ENCODE measurements at regions not wholly inside any gene's neighbourhood (a gene's known extent, or its start where the extent isn't known, plus 50 kb on each side); places are given as distances from the start of the nearest gene placed in this dataset.
"Not testable (repeated sequence)": the region's sequence is repeated elsewhere in the genome, so short reads cannot be mapped to it uniquely, and the experiment has no call there.

DNA sequence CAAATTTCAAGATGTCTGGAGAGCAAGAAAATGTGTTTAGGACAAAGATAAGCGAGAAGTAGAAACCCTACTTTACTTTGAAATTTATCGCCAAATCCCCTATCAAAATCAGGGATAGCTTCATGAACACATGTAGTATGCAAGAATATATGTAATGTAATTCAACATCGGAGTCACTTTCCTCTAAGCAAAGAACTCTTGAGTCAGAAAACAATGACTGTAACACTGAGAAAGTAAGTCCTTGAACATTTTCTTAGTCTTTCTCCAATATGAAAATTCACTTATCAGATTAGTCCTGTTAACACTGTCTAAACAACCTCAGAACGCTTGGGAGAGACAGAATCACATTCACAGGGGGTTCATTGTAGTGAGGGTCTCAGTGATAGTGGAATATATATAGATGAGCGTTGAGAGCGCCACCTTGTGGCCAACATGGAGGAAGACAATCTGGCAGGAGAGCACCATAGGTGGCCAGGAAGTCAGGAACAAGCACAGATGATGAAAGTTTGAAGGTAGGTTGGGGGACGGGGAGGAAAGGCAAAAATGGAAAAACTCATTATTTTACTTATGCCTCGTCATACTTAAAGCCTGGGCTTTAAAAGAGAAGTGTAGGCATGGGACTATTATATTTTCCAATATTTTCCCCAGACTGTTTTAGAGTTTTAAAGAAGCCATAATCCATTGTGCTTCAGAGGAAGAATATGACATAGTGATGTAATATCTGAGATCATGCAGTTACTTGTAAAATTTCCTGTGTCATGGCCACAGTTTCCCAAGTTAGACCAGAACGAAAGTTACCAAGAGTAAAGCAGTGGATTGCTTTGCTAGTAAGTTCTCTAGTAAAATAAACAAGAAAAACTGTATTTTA lies 115.5 kb upstream of the GNAI1 start:
- peak; percentile 30 for DNase-seq

DNA sequence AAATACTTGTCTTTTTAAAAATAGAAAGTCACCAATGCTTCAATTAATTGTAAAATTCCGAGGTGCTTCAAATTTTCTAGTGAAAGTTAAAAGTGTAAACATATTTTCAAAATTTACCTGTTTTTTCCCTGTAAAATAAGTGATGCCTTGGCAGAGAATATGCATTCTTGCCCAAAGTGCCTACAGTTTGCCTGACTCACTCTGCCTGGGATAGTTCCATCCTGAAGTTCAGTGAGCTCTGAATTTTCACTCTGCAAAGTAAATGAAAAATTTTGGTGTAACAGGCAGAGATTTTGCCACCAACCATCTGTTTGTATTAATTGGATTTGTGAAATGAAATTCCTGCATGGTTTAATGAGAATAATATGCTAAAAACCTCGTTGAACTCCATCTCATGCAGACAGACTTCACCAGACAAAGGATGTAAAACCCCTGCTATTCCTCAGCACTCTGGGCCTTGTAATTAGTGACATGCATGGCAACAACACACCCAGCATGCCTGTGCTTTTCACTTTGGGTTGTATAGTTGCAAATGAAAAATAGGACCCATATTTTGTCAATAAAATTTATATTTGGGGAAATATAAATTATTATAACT lies 117.4 kb upstream of the GNAI1 start:
- no peak for DNase-seq

DNA sequence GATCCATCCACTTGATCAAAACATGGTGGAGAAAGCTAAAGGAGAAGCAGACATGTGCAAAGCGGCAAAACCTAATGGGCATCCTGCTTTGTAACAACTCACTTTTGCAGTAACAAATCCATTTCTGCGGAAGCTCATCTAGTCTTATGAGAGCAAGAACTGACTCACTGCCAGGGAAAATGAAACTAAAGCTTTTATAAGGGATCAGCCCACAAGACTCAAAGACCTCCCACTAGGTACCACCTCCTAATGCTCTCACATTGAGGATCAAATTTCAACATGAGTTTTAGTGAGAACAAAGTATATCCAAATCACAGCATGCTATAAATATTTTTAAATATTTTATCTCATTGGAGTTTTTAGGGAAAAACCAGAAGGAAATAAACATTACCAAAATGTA lies 120.1 kb upstream of the GNAI1 start:
- no peak for DNase-seq

DNA sequence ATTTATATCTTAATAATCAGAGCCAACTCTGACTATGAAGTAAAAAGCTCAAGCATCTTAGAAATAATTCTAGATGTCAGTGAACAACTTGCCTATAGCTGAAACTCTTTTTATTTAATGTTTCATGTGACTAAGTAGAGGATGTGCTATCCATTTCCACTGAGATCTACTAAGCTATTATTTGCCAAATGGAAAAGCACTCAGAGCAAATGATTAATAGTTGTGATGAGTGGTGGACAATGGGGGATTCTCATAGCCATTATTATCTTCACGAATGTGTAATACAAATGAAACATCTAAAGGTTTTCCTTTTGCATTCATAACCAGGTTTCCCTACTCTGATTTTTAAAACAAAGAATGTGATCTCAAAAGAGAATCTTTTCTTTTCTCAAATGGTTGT lies 126.6 kb upstream of the GNAI1 start:
- DNase-seq: peak; percentile 4

DNA sequence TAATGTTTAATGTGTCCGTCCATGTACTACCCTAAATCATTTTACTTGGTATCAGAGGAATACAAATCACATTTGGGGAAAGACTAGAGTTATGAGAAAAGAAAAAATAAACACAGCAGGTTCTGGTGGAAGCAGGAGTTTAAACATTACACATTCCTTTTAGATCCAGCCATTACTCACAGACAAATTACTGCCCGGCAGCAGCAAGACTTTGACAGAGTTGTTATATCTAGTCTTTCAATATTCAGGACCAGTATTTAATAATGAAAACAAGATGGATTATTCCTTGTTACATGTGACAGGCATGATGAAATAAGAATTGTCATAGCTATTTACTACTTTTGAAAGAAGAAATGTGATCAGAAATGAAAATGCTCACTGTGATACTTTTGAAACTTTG lies 131.8 kb upstream of the GNAI1 start:
- DNase-seq: no peak

DNA sequence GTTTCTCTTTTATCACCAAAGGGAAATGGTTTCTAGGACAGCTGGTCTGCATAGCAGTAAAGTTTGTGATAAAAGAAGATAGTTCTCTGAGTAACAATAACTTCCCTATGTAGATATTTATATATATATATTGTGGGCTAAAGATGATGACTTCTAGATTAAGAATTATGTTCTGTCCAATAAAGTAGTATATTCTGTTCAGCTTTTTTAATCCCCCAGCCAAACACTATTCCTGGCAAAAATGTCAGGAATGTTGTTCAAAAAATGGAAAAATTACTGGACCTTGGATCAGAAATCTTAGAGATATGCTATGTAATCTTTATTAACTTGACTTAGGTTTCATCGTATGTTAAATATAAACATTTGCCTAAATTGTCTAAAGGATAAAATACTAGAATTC lies 136.3 kb upstream of the GNAI1 start:
- no peak for DNase-seq

DNA sequence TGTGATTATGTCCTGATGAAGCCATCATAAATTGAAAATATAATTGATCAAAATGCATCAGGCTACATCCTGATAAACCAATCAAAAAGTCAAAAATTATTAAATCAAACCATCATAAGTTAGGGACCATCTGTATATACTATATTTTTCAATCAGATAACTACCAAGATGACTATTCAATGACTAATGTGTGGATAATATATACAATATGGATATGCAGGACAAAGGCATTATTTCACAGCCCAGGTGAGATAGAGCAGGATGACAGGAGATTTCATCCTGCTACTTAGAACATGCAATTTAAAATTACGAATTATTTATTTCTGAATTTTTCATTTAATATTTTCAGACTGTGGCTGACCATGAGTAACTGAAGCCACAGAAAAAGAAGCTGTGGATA lies 137.3 kb upstream of the GNAI1 start:
- no peak for DNase-seq

DNA sequence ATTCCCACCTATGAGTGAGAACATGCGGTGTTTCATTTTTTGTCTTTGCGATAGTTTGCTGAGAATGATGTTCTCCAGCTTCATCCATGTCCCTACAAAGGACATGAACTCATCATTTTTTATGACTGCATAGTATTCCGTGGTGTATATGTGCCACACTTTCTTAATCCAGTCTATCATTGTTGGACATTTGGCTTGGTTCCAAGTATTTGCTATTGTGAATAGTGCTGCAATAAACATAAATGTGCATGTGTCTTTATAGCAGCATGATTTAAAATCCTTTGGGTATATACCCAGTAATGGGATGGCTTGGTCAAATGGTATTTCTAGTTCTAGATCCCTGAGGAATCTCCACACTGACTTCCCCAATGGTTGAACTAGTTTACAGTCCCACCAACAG lies 138.9 kb upstream of the GNAI1 start:
- DNase-seq: not testable (repeated sequence)

DNA sequence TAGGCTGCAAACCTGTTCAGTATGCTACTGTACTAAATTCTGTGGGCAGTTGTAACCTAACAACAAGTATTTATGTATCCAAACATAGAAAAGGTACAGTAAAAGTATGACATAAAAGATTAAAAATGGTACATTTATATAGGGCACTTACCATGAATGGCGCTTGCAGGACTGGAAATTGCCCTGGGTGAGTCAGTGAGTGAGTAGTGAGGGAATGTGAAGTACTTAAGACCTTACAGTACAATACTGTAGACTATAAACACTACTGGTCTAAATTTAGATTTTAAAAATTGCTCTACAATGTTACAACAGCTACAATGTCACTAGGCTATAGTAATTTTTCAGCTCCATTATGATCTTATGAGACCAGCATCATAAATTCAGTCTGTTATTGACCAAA lies 146.0 kb upstream of the GNAI1 start:
- DNase-seq: no peak

DNA sequence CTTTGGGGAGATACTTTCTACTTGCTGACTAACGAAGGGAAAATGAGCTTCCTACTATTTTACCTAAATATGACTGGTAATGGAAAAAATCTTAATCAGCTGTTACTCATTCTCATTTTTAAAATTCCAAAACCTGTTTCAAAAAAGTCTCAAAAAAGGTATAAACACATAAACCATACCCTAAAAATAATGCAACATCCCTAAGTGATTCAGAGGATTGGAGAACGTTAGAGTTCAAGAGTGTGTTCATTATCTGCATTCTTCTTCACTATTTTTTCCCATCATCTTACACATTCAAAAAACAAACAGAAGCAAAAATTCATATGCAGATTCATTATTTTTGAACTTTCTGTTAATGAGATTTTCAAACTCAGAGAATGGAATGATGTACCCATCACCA lies 150.4 kb upstream of the GNAI1 start:
- DNase-seq: no peak

DNA sequence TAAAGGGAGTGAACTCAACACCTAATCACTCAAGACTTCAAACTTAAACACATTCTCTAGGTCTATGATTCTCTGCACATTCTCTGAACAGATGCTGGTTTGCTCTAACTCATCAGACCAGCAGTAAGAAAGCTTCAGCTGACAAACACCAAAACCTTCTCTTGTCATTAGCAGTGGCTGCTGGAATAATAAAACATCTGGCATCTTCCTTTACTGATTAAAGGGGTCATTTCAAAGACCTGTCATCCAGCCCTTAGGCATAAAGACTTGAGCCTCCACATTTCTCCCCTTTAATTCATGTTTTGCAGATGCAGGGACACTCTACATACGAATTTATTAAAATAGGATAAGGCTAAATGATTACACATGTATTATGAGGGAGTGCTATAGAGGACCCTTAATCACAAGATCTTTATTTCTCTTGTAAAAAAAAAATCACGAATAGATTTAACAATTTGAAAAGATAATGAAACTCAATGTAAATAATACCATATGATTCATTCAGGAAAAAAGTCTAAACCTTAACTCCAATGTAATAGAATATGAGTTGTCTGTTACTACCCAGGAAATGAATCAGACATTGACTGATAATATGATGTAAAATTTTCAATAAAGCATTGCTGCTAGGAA lies 152.4 kb upstream of the GNAI1 start:
- no peak for DNase-seq

DNA sequence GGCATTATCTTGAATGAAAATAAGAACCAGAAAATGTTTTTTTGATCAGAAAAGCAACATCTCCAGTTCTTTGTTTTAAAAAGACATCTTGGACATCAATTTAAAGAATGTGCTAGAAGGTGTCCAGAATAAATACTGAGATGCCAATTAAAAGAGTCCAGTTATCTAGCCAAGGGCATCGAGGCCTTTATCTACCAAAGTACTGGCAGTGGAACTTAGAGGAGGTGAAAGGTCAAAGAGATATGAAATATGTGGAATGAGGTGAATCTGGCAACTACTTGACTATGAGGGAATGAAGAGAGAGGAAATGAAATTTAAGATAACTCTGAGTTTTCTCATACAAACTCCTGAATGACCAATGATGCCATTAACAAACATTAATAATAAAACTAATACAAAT lies 154.3 kb upstream of the GNAI1 start:
- no peak for DNase-seq

DNA sequence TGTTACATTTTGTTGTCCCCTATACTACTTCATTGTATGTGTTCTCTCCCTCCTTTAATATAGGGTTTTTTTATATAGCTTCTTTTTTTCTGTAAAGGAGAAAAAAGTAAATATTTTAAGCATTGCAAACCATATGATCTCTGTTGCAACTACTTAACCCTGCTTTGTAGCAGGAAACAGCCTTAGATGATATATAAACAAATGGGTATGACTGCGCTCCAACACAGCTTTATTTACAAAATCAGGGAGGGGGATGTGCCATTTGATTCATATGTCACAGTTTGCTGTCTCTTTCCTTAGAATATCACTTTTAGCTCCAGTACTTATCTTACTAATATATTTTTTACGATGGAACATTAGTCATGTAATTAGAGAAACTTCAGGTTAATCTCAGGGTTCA lies 155.2 kb upstream of the GNAI1 start:
- no peak for DNase-seq

DNA sequence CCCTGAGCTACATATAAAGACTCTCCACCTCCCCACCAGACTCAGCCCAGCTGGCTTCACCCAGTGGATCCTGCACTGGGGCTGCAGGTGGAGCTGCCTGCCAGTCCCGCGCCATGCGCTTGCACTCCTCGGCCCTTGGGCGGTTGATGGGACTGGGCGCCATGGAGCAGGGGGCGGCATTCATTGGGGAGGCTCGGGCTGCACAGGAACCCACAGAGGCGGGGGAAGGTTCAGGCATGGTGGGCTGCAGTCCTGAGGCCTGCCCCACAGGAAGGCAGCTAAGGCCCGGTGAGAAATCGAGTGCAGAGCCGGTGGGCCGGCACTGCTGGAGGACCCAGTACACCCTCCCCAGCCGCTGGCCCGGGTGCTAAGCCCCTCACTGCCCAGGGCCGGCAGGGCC lies 157.2 kb upstream of the GNAI1 start:
- no peak for DNase-seq

DNA sequence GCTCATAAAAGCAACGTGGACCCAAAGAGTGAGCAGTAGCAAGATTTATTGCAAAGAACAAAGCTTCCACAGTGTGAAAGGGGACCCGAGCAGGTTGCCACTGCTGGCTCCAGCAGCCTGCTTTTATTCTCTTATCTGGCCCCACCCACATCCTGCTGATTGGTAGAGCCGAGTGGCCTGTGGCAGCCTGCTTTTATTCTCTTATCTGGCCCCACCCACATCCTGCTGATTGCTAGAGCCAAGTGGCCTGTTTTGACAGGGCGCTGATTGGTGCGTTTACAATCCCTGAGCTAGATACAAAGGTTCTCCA lies 158.0 kb upstream of the GNAI1 start:
- not testable (repeated sequence) for DNase-seq

DNA sequence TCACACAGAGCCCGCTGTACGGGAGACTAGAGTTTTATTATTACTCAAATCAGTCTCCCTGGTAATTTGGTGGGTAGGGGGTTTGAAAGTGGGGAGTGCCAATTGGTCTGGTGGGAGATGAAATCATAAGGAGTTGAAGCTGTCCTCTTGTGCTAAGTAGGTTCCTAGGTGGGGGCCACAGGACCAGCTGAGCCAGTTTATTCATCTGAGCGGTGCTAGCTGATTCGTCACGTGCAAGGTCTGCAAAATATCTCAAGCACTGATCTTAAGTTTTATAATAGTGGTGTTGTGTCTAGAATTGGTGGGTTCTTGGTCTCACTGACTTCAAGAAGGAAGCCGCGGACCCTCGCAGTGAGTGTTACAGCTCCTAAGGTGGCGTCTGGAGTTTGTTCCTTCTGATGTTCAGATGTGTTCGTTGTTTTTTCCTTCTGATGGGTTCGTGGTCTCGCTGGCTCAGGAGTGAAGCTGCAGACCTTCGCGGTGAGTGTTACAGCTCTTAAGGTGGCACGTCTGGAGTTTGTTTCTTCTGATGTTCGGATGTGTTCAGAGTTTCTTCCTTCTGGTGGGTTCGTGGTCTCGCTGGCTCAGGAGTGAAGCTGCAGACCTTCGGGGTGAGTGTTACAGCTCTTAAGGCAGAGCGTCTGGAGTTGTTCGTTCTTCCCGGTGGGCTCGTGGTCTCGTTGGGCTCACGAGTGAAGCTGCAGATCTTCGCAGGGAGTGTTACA lies 158.5 kb upstream of the GNAI1 start:
- not testable (repeated sequence) for DNase-seq

DNA sequence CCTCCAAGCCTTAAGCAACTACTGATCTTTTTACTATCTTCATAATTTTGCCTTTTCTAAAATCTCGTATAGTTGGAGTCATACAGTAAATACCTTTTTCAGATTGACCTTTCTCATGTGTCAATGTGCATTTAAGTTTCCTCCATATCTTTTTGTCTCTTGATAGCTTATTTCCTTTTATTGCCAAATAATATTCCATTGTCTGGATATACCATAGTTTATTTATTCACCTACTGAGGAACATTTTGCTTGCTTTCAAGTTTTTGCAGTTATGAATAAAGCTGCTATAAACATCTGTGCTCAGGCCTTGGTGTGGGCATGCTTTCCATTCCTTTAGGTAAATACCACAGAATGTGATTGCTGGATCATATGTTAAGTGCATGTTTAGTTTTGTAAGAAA lies 161.2 kb upstream of the GNAI1 start:
- no peak for DNase-seq

DNA sequence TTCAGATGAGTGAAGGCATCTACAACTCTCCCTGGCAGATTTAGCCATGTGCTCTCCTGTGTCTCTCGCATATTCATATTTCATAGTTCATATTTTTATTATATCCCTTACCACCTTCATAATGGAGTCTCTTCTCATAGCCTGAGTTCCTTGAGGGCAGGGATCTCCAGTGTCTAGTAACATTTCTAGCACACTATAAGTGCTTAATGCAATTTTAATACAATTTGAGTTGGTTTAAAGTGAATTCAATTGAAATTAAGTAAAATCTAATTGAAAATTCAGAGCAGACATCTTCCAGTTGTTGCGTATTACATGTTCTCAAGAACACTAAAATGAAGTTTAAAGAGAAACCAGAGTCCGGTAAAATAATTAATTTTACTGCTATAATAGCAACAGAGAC lies 163.6 kb upstream of the GNAI1 start:
- no peak for DNase-seq

DNA sequence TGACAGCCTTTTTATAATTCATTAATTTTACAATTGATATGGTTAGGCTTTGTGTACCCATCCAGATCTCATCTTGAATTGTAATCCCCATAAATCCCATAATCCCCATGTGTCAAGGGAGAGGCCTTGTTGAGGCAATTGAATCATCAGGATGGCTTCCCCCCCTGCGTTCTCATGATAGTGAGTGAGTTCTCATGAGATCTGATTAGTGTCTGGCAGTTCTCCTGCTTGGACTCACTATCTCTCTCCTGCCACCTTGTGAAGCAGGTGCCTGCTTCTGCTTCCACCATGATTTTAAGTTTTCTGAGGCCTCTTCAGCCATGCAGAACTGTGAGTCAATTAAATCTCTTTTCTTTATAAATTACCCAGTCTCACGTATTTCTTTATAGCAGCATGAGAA lies 165.7 kb upstream of the GNAI1 start:
- no peak for DNase-seq

DNA sequence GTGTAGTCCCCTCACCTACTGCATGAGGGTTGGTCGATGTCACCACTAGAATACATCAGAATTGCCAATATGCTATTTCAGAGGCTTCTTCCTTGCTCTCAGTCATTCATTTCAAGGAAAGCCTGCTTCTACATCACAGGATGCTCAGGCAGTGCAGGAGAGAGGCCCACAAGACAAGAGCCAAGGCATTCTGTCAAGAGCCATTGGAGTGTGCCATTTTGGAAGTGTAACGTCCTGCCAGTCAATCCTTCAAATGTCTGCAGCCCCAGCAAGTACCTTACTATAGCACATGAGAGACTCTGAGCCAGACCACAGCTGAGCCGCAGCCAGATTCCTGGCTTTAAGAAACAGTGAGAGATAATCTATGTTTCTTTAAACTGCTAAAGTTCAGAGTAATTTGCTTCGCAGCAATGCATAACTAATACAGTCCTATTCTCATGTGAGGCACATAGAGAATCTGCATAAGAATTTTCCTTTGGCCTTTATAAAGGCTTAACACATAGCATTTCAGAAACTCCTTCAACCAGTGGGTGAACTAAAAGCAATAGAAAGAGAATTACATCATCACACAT lies 166.5 kb upstream of the GNAI1 start:
- DNase-seq: no peak

DNA sequence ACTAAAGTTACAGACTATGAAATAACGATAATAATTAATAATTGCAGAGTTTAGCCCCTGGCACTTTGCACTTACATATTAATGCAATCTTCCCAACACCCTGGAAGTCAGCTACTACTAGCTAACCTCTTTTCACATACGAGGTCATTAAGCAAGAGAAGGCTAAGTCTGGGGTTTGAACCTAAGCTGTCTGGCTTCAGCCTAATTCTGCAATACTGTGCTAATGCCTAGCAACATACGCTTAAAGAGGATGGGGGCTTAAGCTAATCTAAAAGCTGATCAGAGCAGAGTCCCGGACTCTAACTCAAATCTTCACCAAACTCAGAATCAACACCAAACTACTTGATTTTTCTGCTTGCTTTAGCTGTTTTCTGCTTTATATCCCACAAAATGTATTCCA lies 168.7 kb upstream of the GNAI1 start:
- DNase-seq: no peak

DNA sequence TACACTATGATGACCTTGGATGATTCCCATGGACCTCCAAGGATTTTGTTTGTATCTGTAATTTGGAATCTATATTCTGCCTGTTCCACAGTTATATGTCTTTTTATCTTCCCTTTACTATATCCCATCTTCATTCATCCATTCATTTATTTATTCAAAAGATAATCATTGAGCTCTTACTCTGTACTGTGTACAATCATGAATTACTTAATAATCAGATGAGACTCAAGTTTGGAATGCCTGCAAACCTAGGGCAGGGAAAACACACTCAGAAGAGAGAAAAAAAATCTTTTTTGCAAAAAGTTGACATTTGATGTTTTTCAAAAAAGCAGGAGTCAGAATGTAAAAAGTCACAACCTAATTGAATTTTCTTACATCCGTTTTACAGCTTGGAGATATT lies 170.2 kb upstream of the GNAI1 start:
- DNase-seq: no peak

DNA sequence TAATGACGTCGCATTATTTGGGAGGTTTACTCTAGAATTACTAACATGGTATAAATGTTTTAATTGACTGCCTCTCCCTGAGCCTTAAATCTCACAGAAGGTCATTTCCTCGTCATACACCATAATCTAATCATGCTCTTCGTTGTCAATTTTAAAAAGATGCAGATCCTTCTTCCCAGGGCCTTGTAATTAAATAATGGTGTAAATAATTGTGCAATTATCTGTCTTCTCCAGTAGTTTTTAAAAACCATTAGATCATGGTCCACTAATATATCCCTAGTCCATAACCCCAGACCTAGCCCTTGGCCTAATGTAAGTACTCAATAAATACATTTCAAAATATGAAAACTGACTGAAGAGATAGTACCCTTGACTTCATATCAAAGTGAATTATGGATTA lies 181.5 kb upstream of the GNAI1 start:
- DNase-seq: no peak

DNA sequence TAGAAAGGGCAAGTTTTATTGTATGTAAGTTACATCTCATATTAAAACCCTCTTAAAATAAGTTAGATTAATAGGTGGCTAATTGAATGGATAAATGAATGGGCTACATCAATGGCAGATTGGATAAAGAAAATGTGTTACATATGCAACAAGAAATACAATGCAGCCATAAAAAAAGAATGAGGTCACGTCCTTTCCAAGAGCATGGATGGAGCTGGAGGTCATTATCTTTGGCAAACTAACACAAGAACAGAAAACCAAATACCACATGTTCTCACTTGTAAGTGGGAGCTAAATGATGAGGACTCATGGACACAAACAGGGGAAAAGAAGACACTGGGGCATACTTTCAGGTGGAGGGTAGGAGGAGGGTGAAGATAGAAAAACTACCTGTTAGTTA lies 182.2 kb upstream of the GNAI1 start:
- no peak for DNase-seq

Measured in NCI-H1105 (cell line).